GM23248 (cell line): ENCODE measurements at regions not wholly inside any gene's neighbourhood (a gene's known extent, or its start where the extent isn't known, plus 50 kb on each side); places are given as distances from the start of the nearest gene placed in this dataset.

ENCODE experiments used
- EZH2 ChIP-seq: fragments of 200-600 bp; sonication (generic); IDR thresholded peaks from 2 replicates; pipeline ENCODE4 v1.6.1; 2018; ENCODE audit warnings: antibody characterized with exemption, mild to moderate bottlenecking; ENCODE audit not compliant: insufficient read depth, poor library complexity, severe bottlenecking
- EZH2phosphoT487 ChIP-seq: fragments of 200-600 bp; sonication (generic); IDR thresholded peaks from 2 replicates; pipeline ENCODE4 v1.6.1; 2018; ENCODE audit warnings: antibody characterized with exemption, moderate library complexity, mild to moderate bottlenecking, low read depth; ENCODE audit not compliant: insufficient read depth

DNA sequence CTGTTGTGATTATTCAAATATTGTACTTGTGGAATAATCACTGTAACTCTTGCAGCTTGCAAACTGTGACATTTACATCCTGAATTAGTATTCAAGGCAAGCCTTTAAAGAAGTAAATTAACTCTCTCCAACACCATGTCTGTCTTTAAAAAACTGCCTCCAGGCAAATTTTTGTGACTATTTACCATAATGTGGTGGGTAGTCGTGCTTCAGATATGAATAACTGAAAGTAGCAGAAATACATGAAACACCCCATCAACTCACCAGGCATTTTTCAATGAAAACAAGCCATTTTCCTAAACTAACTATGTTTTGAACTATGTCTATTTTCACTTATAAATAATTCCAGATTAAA lies 217.4 kb upstream of the PSMD7 start:
- TF ChIP-seq EZH2phosphoT487 = no peak
- no peak for TF ChIP-seq EZH2
